Ectodermal cell (in vitro differentiated cells): ENCODE measurements at regions not wholly inside any gene's neighbourhood (a gene's known extent, or its start where the extent isn't known, plus 50 kb on each side); places are given as distances from the start of the nearest gene placed in this dataset.

Experiments used
- H3K27ac ChIP-seq: 2 replicates; pipeline ENCODE4 v1.7.0; 2013; ENCODE audit warnings: mild to moderate bottlenecking, low read depth, low read length; ENCODE audit not compliant: insufficient read depth, poor library complexity, severe bottlenecking
- H3K27me3 ChIP-seq: 2 replicates; pipeline ENCODE4 v1.7.0; 2013; ENCODE audit warnings: mild to moderate bottlenecking, low read length; ENCODE audit not compliant: insufficient read depth, control insufficient read depth, poor library complexity, severe bottlenecking
- H3K36me3 ChIP-seq: one replicate; pipeline ENCODE4 v1.7.0; 2013; ENCODE audit warnings: low read length; ENCODE audit not compliant: control insufficient read depth, insufficient read depth
- H3K4me1 ChIP-seq: one replicate; pipeline ENCODE4 v1.7.0; 2013; ENCODE audit warnings: low read length; ENCODE audit not compliant: control insufficient read depth, insufficient read depth
- H3K4me3 ChIP-seq: 2 replicates; pipeline ENCODE4 v1.7.0; 2013; ENCODE audit warnings: low read depth, low read length, control low read depth; ENCODE audit not compliant: insufficient read depth
- H3K9me3 ChIP-seq: 2 replicates; pipeline ENCODE4 v1.7.0; 2013; ENCODE audit warnings: mild to moderate bottlenecking, low read length, moderate library complexity; ENCODE audit not compliant: control insufficient read depth
- WGBS, 2 experiments: methylation state at CpG; one replicate each; pipeline ENCODE4 v1.1.7; 2013; ENCODE audit warnings: missing lambda C conversion rate in 2 of 2; 5-methylcytosine and 5-hydroxymethylcytosine counted together

DNA sequence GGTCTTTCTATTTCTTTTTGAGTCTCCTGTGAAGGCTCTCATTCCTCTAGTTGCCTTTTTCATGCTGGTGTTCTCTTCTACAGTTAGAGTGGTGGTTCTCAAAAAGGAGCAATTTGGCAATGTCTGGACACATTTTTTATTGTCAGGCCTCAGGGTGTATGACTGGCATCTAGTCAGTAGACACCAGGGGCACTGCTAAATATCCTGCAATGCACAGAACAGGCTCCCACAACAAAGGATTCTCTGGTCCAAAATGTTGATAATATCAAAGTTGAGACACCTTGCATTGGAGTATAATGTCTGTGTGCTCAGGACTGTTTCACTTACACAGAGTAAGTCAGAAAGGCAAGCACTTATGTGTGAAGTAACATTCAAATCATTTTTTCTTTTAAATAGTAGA, 1360.7 kb downstream of the ADGRL3 start:
- H3K9me3 ChIP-seq, result no peaks in the 10 kb centered on the region
- no peaks in the 10 kb centered on the region for H3K27me3 ChIP-seq
- H3K4me3 ChIP-seq, result no peak overlapping the region
- no peak overlapping the region for H3K27ac ChIP-seq
- no peaks in the 10 kb centered on the region for H3K36me3 ChIP-seq
- no peaks in the 10 kb centered on the region for H3K4me1 ChIP-seq

- H3K9me3 ChIP-seq, result no peaks in the 10 kb centered on the region
- peaks cover 12% of the 10 kb centered on the region for H3K4me1 ChIP-seq
- no peak overlapping the region for H3K27ac ChIP-seq
- no peak overlapping the region for H3K4me3 ChIP-seq
- H3K27me3 ChIP-seq, result no peaks in the 10 kb centered on the region
- no peaks in the 10 kb centered on the region for H3K36me3 ChIP-seq
- 78 to 92% methylated on average over 1 to 2 of the region's 2 CpGs for WGBS, 2 experiments
Measured at GRCh38 chr4:62550121-62550520, 1350.0 kb downstream of the ADGRL3 start.

DNA sequence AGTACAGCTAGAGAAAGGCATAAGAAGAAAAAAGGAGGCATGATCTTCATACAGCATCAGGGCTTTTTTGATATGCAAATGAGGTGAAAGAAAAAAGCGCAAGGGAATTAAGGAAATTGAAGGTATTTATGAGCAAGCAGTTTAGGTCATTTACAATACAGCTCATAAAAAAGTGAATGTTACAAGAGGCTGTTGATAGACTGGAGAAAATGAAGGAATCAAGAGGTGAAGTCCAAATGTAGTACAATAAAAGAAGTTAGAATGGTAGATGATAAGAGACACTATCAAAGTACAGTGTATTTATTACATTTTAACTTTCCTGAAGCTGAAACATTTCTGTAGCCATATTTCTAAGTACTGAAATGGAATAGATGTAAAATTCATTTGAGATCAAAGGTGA, 1349.5 kb downstream of the ADGRL3 start:
- Histone ChIP-seq H3K4me1 (peaks cover 12% of the 10 kb centered on the region), H3K27ac (no peak overlapping the region), H3K27me3 (no peaks in the 10 kb centered on the region), H3K4me3 (no peak overlapping the region), H3K36me3 (no peaks in the 10 kb centered on the region), H3K9me3 (no peaks in the 10 kb centered on the region)
- 71 to 83% methylated on average over 1 of the region's 1 CpG for WGBS, 2 experiments

GRCh38 chr4:62548765-62549164, 1348.6 kb downstream of the ADGRL3 start:
- Histone ChIP-seq H3K27ac (no peak overlapping the region), H3K9me3 (no peaks in the 10 kb centered on the region), H3K36me3 (no peaks in the 10 kb centered on the region), H3K4me3 (no peak overlapping the region), H3K4me1 (peaks cover 12% of the 10 kb centered on the region), H3K27me3 (no peaks in the 10 kb centered on the region)

DNA sequence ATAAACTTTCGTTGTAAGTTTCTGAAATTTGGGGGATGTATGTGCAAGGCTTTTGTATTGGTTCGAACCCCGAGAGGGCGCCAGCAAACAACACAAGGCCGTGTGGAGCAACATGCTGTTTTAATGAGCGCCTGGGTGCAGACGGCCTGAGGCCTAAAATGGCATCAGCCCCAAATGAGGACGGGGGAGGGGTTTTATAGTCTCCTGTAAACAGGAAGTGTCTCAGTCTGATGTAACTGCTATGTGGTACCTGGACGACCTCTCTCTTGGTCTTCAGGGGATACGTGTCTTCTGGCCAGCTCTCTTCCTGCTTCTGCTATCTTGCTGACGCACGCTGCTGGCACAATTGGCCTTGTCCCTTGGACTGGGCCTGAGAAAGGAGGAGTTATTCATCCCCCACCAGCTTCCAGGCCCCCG, 1348.0 kb downstream of the ADGRL3 start:
- H3K27me3 ChIP-seq, result no peaks in the 10 kb centered on the region
- H3K36me3 ChIP-seq, result no peaks in the 10 kb centered on the region
- no peak overlapping the region for H3K27ac ChIP-seq
- H3K4me1 ChIP-seq, result peaks cover 12% of the 10 kb centered on the region
- H3K4me3 ChIP-seq, result no peak overlapping the region
- no peaks in the 10 kb centered on the region for H3K9me3 ChIP-seq
- WGBS, 2 experiments, result 80 to 81% methylated on average over 12 to 13 of the region's 13 CpGs

- Histone ChIP-seq H3K9me3 (no peaks in the 10 kb centered on the region), H3K27ac (no peak overlapping the region), H3K4me1 (no peaks in the 10 kb centered on the region), H3K27me3 (no peaks in the 10 kb centered on the region), H3K36me3 (no peaks in the 10 kb centered on the region), H3K4me3 (no peak overlapping the region)
- WGBS, 2 experiments, result 87 to 91% methylated on average over 3 of the region's 3 CpGs
Measured at GRCh38 chr4:62544428-62544827, 1344.3 kb downstream of the ADGRL3 start.

DNA sequence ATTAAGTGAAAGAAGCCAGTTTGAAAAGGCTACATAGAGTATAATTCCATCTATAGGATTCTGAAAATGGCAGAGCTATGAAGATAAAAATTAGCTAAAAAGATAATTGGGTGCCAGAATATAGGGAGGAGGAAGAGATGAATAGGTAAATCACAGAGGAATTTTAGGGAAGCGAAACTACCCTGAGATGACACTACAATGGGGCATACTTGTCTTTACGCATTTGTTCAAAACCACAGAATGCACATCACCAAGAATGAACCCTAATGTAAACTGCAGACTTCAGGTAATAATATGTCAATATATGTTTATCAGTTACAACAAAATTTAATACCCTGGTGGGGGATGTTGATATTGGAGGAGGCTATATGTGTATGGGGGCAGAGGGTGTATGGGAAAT, 1342.9 kb downstream of the ADGRL3 start:
- no peak overlapping the region for H3K27ac ChIP-seq
- no peaks in the 10 kb centered on the region for H3K9me3 ChIP-seq
- H3K36me3 ChIP-seq, result no peaks in the 10 kb centered on the region
- no peak overlapping the region for H3K4me3 ChIP-seq
- no peaks in the 10 kb centered on the region for H3K4me1 ChIP-seq
- WGBS, 2 experiments, result 90 to 100% methylated on average over 1 to 2 of the region's 2 CpGs
- H3K27me3 ChIP-seq, result no peaks in the 10 kb centered on the region

DNA sequence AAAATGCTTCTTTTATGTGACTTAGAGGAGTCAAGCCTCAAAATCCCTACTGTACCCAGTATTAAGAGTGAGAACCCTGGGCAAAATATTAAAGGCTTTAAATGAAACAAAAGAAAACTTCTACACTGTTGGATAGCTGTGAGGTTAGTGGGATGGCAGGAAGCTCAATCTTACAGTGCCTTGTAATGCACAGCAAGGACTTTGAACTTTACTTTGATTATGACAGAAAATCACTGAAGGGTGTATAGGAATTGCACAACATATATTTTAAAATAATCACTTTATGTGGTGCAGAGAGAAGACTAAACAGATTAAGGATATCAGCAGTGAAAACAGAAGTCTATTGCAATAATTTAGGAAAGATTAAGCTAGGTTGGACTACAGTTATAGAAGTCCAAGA, 1333.4 kb downstream of the ADGRL3 start:
- Histone ChIP-seq H3K4me1 (peaks cover 3% of the 10 kb centered on the region), H3K27me3 (no peaks in the 10 kb centered on the region), H3K27ac (no peak overlapping the region), H3K36me3 (no peaks in the 10 kb centered on the region), H3K4me3 (no peak overlapping the region), H3K9me3 (no peaks in the 10 kb centered on the region)

DNA sequence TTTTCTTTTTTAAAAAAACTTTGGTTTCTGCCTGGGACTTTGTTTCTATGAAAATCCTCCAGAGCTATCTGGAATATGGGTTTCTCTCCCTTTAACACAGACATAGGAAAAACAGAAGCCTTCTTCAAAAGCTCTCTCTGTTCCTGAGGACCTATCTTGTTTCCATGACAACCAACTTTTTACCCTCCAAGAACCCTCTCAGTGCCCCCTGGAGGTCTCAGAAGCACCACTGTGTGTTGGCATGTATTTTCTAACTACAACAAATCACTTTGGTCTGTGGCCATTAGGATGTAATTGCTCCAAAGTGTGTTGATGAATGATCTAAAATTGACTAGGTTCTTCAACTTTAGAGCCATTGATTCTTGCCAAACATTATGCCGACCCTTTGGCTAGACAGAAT, 1331.6 kb downstream of the ADGRL3 start:
- WGBS, 2 experiments, result 88 to 96% methylated on average over 1 of the region's 1 CpG
- Histone ChIP-seq H3K36me3 (no peaks in the 10 kb centered on the region), H3K4me1 (peaks cover 3% of the 10 kb centered on the region), H3K9me3 (no peaks in the 10 kb centered on the region), H3K27me3 (no peaks in the 10 kb centered on the region), H3K4me3 (no peak overlapping the region), H3K27ac (no peak overlapping the region)

DNA sequence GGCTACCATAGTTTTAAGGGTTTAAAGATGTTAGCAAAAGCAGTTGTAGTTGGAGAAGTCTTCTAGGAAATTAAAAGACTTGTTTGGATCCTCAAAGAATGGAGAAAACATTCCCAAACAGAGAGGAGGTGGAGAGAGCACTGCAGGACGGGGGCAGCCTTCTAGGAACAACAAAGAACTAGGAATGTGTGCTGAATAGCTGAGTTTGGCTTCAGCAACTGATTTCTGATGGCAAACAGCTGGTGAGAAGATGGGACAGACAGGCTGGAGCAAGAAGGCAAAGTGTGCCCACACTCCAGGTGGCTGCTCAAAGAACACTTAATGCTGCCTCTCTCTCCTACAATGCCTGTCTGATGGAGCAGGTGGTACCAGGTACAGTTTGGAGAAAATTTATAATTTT, 1331.1 kb downstream of the ADGRL3 start:
- H3K36me3 ChIP-seq, result no peaks in the 10 kb centered on the region
- no peak overlapping the region for H3K4me3 ChIP-seq
- peaks cover 3% of the 10 kb centered on the region for H3K4me1 ChIP-seq
- H3K9me3 ChIP-seq, result no peaks in the 10 kb centered on the region
- no peak overlapping the region for H3K27ac ChIP-seq
- 2 to 4% methylated on average over 1 of the region's 1 CpG for WGBS, 2 experiments
- H3K27me3 ChIP-seq, result no peaks in the 10 kb centered on the region

DNA sequence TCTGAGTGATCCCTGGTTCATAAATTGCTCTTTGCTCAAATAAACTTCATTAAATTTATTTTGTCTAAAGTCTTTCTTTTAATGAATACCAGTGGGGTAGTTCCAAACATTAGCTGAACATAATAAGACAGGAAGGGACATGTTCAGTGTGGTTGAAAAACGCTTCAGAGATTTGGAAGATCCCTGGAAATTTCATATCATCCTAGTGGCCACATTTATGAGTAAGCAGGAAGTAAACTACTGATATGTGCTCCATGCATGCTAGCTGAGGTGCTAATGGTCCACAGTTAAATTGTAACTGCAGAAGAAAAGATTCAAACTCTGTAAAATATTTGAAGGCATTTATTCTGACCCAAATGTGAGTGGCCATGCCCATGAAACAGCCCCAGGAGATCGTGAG, 1328.7 kb downstream of the ADGRL3 start:
- H3K27me3 ChIP-seq, result no peaks in the 10 kb centered on the region
- H3K4me3 ChIP-seq, result no peak overlapping the region
- no peaks in the 10 kb centered on the region for H3K9me3 ChIP-seq
- H3K27ac ChIP-seq, result no peak overlapping the region
- WGBS, 2 experiments, result 85 to 92% methylated on average over 2 of the region's 2 CpGs
- no peaks in the 10 kb centered on the region for H3K36me3 ChIP-seq
- peaks cover 3% of the 10 kb centered on the region for H3K4me1 ChIP-seq
